ENCODE measurements at regions not wholly inside any gene's neighbourhood (a gene's known extent, or its start where the extent isn't known, plus 50 kb on each side); places are given as distances from the start of the nearest gene placed in this dataset.

GRCh38 chr3:132236701-132237651 is 80.2 kb upstream of the ACP3 start:
- DNase-seq (ENCODE audit: low spot score) = no peak

- no peak for DNase-seq (ENCODE audit: low spot score)
Observed at GRCh38 chr3:132237652-132238032, 79.6 kb upstream of the ACP3 start.

GRCh38 chr3:132239587-132239986 is 77.6 kb upstream of the ACP3 start:
- DNase-seq (ENCODE audit: low spot score) = no peak

GRCh38 chr3:132241776-132242514 is 75.3 kb upstream of the ACP3 start:
- DNase-seq (ENCODE audit: low spot score) = no peak

- DNase-seq (ENCODE audit: low spot score) = no peak
Observed at GRCh38 chr3:132242790-132243189, 74.4 kb upstream of the ACP3 start.

GRCh38 chr3:132245552-132246142 is 71.6 kb upstream of the ACP3 start:
- no peak for DNase-seq (ENCODE audit: low spot score)

- DNase-seq (ENCODE audit: low spot score) = no peak
Observed at GRCh38 chr3:132246212-132246611, 71.0 kb upstream of the ACP3 start.

GRCh38 chr3:132247211-132247610 is 70.0 kb upstream of the ACP3 start:
- DNase-seq (ENCODE audit: low spot score) = no peak

- DNase-seq (ENCODE audit: low spot score) = no peak
Observed at GRCh38 chr3:132248490-132248889, 68.7 kb upstream of the ACP3 start.

GRCh38 chr3:132253262-132253878 is 63.8 kb upstream of the ACP3 start:
- peak; percentile 6 for DNase-seq (ENCODE audit: low spot score)

- no peak for DNase-seq (ENCODE audit: low spot score)
Observed at GRCh38 chr3:132254076-132254755, 63.0 kb upstream of the ACP3 start.

- DNase-seq (ENCODE audit: low spot score) = no peak
Observed at GRCh38 chr3:132255041-132255745, 62.0 kb upstream of the ACP3 start.

- no peak for DNase-seq (ENCODE audit: low spot score)
Observed at GRCh38 chr3:132256989-132257388, 60.2 kb upstream of the ACP3 start.

- DNase-seq (ENCODE audit: low spot score) = no peak
Observed at GRCh38 chr3:132261506-132261905, 55.7 kb upstream of the ACP3 start.

- DNase-seq (ENCODE audit: low spot score) = no peak
Observed at GRCh38 chr3:132262305-132262704, 54.9 kb upstream of the ACP3 start.

- DNase-seq (ENCODE audit: low spot score) = no peak
Observed at GRCh38 chr3:132262956-132263355, 54.3 kb upstream of the ACP3 start.

GRCh38 chr3:132265028-132265427 is 52.2 kb upstream of the ACP3 start:
- no peak for DNase-seq (ENCODE audit: low spot score)

GRCh38 chr3:132265488-132265887 is 51.7 kb upstream of the ACP3 start:
- DNase-seq (ENCODE audit: low spot score) = no peak

- no peak for DNase-seq (ENCODE audit: low spot score)
Observed at GRCh38 chr3:132267391-132267993, 49.7 kb upstream of the ACP3 start.

Data from CD4-positive, alpha-beta T cell treated with Interleukin-15 for 4 hours (primary cell).